Spleen (tissue), 11 donors: ENCODE measurements at regions not wholly inside any gene's neighbourhood (a gene's known extent, or its start where the extent isn't known, plus 50 kb on each side); places are given as distances from the start of the nearest gene placed in this dataset.

Experiments used
- DNase-seq: peaks from one replicate; pipeline ENCODE4 v3.0.0-alpha.2; 2020
- H3K27ac ChIP-seq, 8 donors: fragments of 200-600 bp; sonication (generic) in 7 of 8; 1 replicate in 4 of 8; 2 replicates in 4 of 8; pipeline versions ENCODE4 v1.5.0 to v1.8.0; 2016 to 2021; ENCODE audit warnings: inconsistent platforms in 4 of 8, mild to moderate bottlenecking in 4 of 8, moderate library complexity in 1 of 8
- H3K27me3 ChIP-seq, 7 donors: fragments of 200-600 bp; sonication (generic) in 6 of 7; replicated peaks in 1 of 7; 1 replicate in 4 of 7; 2 replicates in 3 of 7; pipeline versions ENCODE4 v1.5.0 to v1.8.0; 2016 to 2021; ENCODE audit warnings: inconsistent platforms in 3 of 7, mild to moderate bottlenecking in 1 of 7
- H3K36me3 ChIP-seq, 6 donors: fragments of 200-600 bp; sonication (generic) in 5 of 6; 1 replicate in 4 of 6; 2 replicates in 2 of 6; pipeline versions ENCODE4 v1.5.0 to v1.8.0; 2016 to 2021; ENCODE audit warnings: inconsistent platforms in 2 of 6
- H3K4me1 ChIP-seq, 6 donors: fragments of 200-600 bp; sonication (generic) in 5 of 6; 1 replicate in 3 of 6; 2 replicates in 3 of 6; pipeline versions ENCODE4 v1.5.0 to v1.8.0; 2016 to 2021; ENCODE audit warnings: inconsistent platforms in 3 of 6
- H3K4me3 ChIP-seq, 8 donors: fragments of 200-600 bp; sonication (generic) in 7 of 8; 1 replicate in 4 of 8; 2 replicates in 4 of 8; pipeline versions ENCODE4 v1.5.0 to v1.8.0; 2016 to 2021; ENCODE audit warnings: inconsistent platforms in 4 of 8, mild to moderate bottlenecking in 4 of 8, moderate library complexity in 2 of 8
- H3K9me3 ChIP-seq, 8 donors: fragments of 200-600 bp; sonication (generic) in 7 of 8; 1 replicate in 4 of 8; 2 replicates in 4 of 8; pipeline versions ENCODE4 v1.5.0 to v1.8.0; 2016 to 2021; ENCODE audit warnings: inconsistent platforms in 4 of 8
- POLR2A ChIP-seq, 3 donors: fragments of 450-650 bp; IDR thresholded peaks; one replicate each; pipeline ENCODE4 v1.5.1; 2017; ENCODE audit warnings: antibody characterized with exemption in 3 of 3, mild to moderate bottlenecking in 1 of 3
- POLR2AphosphoS5 ChIP-seq, 3 donors: sonication (generic); formaldehyde crosslinking; IDR thresholded peaks; one replicate each; pipeline ENCODE4 v1.5.1; 2017; ENCODE audit warnings: antibody characterized with exemption in 3 of 3
- WGBS, 5 donors: extraction: QIAGEN DNeasy Blood & Tissue Kit in 3 of 5; methylation state at CpG; one replicate each; pipeline versions ENCODE4 v1.1.5 to v1.1.7; 2013 to 2018; 5-methylcytosine and 5-hydroxymethylcytosine counted together
- intact Hi-C: fragments of 100-400 bp; cut with DNase I; formaldehyde crosslinking; loops from one replicate; pipeline ENCODE4 v1.15.0; 2023; ENCODE audit warnings: low total_unique reads
- TF ChIP-seq, protein P1 (sequence below), 11 experiments: fragments of 200-600 bp in 7 of 11; fragments of 450-650 bp in 4 of 11; sonication (generic) in 4 of 11; IDR thresholded peaks in 8 of 11; conservative IDR thresholded peaks in 3 of 11; 1 replicate in 7 of 11; 2 replicates in 4 of 11; pipeline versions ENCODE4 v1.4.0 to v1.8.0; 2016 to 2021; ENCODE audit warnings: antibody characterized with exemption in 11 of 11, inconsistent platforms in 4 of 11, mild to moderate bottlenecking in 1 of 11
- donor health status: healthy with polysubstance abuse.
- donor health status: DM: no; HTN: no; CAD: no; lungs with moderate emphysema.
- donor health status: DM: no; HTN: no; CAD: no.
- donor health status: Bipolar disorder and iron deficiency.
- donor health status: healthy.
- donor health status: DM: no; HTN: no; CAD: no.
- donor health status: DM: yes; HTN: yes; CAD: no.

DNA sequence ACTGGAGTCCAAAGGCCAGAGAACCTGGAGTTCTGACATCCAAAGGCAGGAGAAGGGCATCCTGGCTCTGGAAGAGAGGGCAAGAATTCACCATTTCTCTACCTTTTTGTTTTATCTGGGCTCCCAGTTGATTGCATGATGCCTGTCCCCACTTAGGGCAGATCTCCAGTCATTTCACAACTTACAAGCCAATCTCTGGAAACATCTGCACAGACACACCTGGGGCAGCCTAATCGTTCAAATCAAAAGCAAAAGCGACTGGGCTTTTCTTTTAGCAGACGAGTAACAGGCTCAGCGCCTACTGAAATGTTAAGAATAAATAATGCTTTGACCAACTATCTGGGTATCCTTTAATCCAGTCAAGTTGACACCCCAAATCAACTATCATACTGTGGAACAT lies 136.0 kb upstream of the NPY2R start:
- DNase-seq: no peak
- Histone ChIP-seq H3K27me3 (no peaks in the 10 kb centered on the region), H3K4me1 (no peaks in the 10 kb centered on the region), H3K9me3 (no peaks in the 10 kb centered on the region), H3K4me3 (no peak overlapping the region), H3K27ac (no peak overlapping the region), H3K36me3 (no peaks in the 10 kb centered on the region)
- intact Hi-C loops: no loop called here
- TF ChIP-seq, protein P1, sequence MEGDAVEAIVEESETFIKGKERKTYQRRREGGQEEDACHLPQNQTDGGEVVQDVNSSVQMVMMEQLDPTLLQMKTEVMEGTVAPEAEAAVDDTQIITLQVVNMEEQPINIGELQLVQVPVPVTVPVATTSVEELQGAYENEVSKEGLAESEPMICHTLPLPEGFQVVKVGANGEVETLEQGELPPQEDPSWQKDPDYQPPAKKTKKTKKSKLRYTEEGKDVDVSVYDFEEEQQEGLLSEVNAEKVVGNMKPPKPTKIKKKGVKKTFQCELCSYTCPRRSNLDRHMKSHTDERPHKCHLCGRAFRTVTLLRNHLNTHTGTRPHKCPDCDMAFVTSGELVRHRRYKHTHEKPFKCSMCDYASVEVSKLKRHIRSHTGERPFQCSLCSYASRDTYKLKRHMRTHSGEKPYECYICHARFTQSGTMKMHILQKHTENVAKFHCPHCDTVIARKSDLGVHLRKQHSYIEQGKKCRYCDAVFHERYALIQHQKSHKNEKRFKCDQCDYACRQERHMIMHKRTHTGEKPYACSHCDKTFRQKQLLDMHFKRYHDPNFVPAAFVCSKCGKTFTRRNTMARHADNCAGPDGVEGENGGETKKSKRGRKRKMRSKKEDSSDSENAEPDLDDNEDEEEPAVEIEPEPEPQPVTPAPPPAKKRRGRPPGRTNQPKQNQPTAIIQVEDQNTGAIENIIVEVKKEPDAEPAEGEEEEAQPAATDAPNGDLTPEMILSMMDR (IDR thresholded peaks at IDR 0.05 in 8 of 11, conservative IDR thresholded peaks at IDR 0.05 in 3 of 11): no peak
- no peak for TF ChIP-seq POLR2AphosphoS5 (IDR thresholded peaks at IDR 0.05)
- no peak for TF ChIP-seq POLR2A (IDR thresholded peaks at IDR 0.05)
- 85 to 91% (median 87%) methylated on average over 4 of the region's 4 CpGs for WGBS, 5 donors

DNA sequence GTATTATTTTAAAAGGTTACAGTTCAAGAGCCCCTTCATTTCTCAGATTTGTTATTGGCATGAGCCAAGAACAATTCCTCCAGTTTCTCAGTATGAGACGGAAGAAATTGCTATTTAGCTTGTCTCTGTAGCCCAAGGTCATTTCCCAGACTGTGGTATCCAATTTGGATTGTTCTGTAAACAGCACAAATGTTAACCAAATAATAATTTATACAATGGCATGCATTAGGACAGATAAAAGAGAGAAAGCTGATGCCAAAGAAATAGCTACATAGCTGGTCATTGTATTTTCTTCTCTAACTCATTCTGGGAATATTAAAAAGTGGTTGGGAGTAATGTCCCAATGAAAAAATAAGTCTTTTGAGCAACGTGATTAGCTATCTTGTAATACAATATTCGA lies 134.6 kb upstream of the NPY2R start:
- H3K27me3 ChIP-seq: no peaks in the 10 kb centered on the region
- TF ChIP-seq POLR2A (IDR thresholded peaks at IDR 0.05) (no peak), POLR2AphosphoS5 (IDR thresholded peaks at IDR 0.05) (no peak)
- TF ChIP-seq, protein P1 (IDR thresholded peaks at IDR 0.05 in 8 of 11, conservative IDR thresholded peaks at IDR 0.05 in 3 of 11): no peak
- DNase-seq: no peak
- 49 to 78% (median 59%) methylated on average over 3 of the region's 3 CpGs for WGBS, 5 donors
- no peaks in the 10 kb centered on the region for H3K4me1 ChIP-seq
- no peaks in the 10 kb centered on the region for H3K9me3 ChIP-seq
- H3K4me3 ChIP-seq: no peak overlapping the region
- H3K36me3 ChIP-seq: no peaks in the 10 kb centered on the region
- H3K27ac ChIP-seq: no peak overlapping the region
- intact Hi-C loops: no loop called here

GRCh38 chr4:155076256-155076785 lies 132.1 kb upstream of the NPY2R start:
- TF ChIP-seq POLR2AphosphoS5 (IDR thresholded peaks at IDR 0.05) (no peak), POLR2A (IDR thresholded peaks at IDR 0.05) (no peak)
- TF ChIP-seq, protein P1 (IDR thresholded peaks at IDR 0.05 in 8 of 11, conservative IDR thresholded peaks at IDR 0.05 in 3 of 11): no peak
- 84 to 89% (median 87%) methylated on average over 3 of the region's 3 CpGs for WGBS, 5 donors
- Histone ChIP-seq H3K27ac (no peak overlapping the region), H3K4me3 (no peak overlapping the region), H3K27me3 (no peaks in the 10 kb centered on the region), H3K4me1 (no peaks in the 10 kb centered on the region), H3K9me3 (no peaks in the 10 kb centered on the region), H3K36me3 (no peaks in the 10 kb centered on the region)
- intact Hi-C loops: no loop called here
- DNase-seq: no peak

- Histone ChIP-seq H3K4me3 (no peak overlapping the region), H3K4me1 (no peaks in the 10 kb centered on the region), H3K27ac (no peak overlapping the region), H3K36me3 (no peaks in the 10 kb centered on the region), H3K27me3 (no peaks in the 10 kb centered on the region), H3K9me3 (no peaks in the 10 kb centered on the region)
- 85 to 96% (median 89%) methylated on average over 2 of the region's 2 CpGs for WGBS, 5 donors
- intact Hi-C loops: no loop called here
- DNase-seq: no peak
- TF ChIP-seq, protein P1 (IDR thresholded peaks at IDR 0.05 in 8 of 11, conservative IDR thresholded peaks at IDR 0.05 in 3 of 11): no peak
Measured at GRCh38 chr4:155077452-155078229, 130.8 kb upstream of the NPY2R start.
